Epidermal melanocyte (primary cell): ENCODE measurements at regions not wholly inside any gene's neighbourhood (a gene's known extent, or its start where the extent isn't known, plus 50 kb on each side); places are given as distances from the start of the nearest gene placed in this dataset.
"Not testable (repeated sequence)": the region's sequence is repeated elsewhere in the genome, so short reads cannot be mapped to it uniquely, and the experiment has no call there.

Experiments used
- DNase-seq: peaks from one replicate; pipeline ENCODE4 v3.0.0; 2011; ENCODE audit warnings: low spot score; ENCODE audit not compliant: insufficient read length

DNA sequence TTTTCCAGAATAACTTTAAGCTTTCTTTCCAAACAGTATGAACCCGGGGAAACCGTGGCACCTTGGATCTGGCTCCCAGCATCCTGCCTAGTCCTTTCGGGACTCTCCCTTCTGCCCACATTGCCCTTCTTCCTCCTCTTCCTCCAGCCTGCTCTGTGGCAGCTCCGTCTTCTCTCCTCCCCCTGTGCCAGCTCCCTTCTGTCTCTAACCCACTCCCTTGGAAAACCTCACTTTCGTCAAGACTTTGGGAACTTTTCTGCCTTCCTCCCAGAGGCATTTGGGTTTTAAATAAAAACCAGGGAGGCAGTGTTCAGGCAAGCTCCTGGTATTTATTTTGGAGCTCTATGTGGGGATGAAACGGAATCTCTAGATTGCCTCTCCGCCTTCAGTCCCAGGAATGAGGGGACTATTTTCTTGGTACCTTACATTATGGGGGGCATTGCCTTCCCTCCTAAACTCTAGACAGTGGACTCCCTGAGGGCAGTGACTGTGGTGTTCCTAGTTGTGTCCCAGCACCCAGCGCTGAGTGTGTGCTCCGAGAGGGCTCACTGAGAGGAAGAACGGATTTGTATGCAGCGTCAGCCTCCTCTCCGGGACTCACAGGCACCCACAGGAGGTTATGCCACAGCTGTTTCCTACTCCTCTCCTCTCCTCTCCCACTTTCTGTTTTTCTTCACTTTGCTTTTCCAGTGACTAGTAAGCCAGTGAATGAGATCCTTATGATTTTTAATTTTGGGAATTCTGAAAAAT is 105.4 kb upstream of the MRPS22 start:
- DNase-seq, result no peak

- DNase-seq, result no peak
These were observed 104.3 kb upstream of the MRPS22 start for GRCh38 chr3:139239550-139239949.

DNA sequence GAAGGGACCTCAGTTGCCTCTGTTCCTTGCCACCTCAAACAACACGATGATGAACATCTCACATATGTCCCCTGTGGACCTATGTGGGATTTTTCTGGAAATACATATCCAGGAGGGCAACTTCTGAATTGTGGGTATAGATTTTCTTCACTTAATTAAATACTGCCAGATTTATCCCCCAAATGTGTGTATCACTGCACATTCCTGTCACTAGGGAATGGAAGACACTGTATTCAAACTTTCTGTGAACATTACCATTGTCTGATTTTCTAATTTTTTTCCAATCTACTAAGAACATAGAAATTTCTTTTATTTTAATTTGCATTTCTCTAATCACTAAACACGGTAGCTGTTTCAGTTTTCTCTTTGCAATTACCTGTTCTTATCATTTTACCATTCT is 102.0 kb upstream of the MRPS22 start:
- DNase-seq, result no peak

- DNase-seq, result no peak
These were observed 100.1 kb upstream of the MRPS22 start for GRCh38 chr3:139243710-139244109.

GRCh38 chr3:139248593-139249255 is 95.1 kb upstream of the MRPS22 start:
- no peak for DNase-seq

DNA sequence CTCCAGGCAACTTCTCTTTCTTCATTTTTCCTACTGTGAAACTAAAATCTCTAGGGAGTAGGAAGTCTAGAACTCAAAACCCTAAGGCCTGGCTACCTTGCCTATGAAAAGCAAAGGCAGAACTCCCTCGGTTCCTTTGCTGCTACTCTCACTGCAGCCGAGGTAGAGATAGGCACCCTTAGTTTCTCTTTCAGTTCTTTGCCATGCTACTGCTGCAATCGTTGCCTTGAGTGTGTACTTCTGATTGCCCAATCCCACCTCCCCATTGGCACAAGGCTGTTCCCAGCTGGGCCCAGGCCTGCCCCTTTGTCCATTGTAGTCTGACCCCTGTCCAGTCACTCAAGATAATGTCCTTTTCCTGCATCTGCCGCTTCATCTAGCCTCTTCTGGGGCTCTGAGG is 92.3 kb upstream of the MRPS22 start:
- no peak for DNase-seq

GRCh38 chr3:139252719-139253118 is 91.1 kb upstream of the MRPS22 start:
- no peak for DNase-seq

GRCh38 chr3:139258276-139258675 is 85.5 kb upstream of the MRPS22 start:
- no peak for DNase-seq

GRCh38 chr3:139259398-139259797 is 84.4 kb upstream of the MRPS22 start:
- no peak for DNase-seq

DNA sequence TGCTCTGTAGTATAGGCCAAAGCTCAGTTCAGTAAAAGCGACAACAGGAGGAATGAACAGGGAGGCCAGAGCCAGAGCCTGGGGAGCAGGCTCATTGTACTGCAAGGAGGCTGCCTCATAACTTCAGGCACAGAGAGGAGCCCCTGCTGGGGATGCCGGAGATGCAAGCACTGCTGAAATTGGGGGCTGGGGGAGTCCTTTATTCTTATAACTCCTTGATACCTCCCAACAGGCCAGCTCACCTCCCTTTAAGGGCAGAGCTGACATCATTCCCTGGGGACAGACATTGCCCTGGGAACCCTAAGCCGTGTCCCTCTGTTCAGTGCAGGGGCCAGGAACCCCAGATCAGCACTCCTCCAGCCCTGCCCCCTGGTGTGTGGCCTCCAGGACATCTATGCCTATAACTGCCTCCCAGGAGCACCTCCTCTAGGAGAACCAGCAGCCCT is 83.8 kb upstream of the MRPS22 start:
- DNase-seq, result no peak

DNA sequence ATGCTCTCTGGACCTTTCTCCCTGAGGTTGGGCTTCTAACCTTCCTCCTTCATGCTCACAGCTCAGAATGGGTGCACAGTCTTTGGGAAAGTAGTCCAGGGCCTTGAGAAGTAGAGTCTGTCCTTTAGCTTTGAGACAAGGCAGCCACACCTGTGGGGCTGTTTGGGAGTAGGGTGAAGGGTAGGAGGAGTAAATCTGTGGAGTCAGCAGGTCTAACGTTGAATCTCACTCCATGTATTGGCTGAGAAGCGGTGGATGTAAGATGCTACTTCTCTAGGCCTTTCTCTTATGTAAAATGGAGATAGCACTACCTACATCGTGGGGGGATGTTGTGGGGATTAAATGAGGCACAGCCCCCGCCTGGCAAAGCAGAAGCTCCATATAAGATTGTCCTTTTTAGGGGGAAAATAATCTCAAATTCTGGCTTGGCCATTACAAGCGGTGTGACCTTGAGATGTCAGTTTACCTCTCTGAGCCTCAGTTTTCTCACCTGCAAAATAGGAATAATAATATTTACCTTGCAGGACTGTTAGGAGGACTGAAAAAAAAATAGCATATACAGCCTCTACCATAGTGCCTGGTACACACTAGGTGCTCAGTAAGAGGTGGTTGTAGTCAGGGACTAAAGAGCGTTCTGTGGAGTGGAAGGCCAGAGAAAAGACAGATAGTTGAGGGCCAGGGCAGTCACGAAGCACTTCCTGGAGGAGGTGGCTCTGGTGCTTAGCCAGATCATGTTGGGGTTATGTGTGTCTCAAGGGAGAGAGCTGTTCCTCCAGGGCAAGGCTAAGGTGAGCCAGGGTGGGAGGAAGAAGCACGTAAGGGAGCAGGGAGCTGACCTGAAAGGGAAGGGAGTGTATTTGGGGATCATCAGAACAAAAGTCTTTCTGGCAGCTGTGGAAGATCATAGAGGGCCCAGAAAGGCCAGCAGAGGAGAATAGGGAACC is 82.8 kb upstream of the MRPS22 start:
- DNase-seq, result no peak

DNA sequence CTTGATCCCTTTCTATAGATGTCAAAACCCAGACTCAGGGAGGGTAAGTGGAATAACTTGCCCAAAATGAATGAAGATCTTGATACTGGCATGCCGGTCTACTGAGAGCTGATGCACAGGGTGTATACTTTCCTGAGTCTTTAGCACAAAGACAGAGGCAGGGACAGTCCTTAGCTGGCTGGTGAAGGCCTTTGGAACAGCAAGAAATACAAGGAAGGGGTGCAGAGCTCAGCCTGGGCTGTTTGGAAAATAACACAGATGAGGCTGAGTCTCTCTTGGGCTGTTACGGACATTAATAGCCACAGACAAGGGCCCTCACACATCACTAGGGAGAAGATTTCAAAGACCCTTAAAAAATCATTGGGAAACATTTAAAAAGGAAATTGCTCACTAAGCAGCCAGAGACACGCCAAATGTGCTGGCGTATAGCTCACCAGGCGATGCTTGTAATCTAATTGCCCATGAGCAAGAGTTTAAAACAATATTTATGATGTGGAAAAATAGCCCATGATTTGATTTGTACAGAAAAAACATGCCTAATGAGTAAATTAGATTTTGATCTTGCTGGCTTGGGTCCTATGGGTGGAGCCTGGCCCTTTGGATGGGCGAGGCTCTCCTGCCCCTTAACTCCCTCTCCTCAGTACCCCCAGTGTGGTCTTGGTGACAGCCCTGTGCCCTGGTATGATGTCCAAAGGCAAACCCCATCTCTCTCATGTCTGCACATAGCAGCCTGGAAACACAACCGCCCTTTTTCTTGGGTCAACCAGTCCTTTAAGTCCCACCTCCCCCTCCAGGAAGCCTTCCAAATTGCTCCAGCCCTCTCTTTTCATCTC is 81.8 kb upstream of the MRPS22 start:
- DNase-seq, result no peak

- DNase-seq, result no peak
These were observed 80.0 kb upstream of the MRPS22 start for GRCh38 chr3:139263798-139264197.

- DNase-seq, result no peak
These were observed 79.4 kb upstream of the MRPS22 start for GRCh38 chr3:139264375-139264774.

DNA sequence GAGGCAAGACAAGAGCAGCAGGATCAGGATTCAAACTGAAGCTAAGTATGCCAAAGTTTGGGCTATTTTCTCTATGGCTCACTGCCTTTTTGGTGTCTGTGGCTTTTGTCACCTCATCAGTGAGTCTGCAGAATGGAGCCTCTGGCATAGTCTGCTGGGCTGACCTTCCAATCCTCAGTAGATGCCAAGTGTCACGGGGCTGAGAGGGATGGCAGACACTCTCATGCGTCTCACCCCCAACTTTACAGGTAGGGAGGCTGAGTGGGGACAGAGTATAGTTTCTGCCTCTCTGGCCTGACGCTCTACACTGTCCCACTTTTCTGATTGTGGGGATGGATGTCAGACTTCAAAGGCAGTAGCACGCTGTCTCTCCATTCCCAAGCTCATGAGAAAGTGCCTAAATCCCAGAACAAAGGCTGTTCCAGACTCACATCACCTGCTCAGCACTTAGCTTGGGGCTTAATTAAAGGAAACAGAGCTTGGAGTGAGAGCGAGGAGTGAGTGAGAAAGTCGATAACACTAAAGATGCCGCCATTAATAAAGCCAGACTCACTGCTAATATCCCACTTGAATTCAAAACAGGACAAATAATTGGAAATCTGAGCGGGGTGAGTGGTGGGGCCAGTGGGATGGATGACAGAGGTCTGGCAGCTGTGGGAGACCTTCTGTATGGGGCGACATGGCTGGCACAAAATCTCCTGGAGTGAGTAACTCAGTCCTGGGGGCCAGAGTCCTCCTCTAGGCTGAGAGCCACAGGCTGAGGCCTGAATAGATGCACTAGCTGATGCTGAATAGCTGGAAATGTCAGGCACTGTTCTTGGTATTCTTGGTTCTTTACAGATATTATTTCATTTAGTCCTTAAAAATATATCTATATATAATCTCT is 78.4 kb upstream of the MRPS22 start:
- DNase-seq, result no peak

DNA sequence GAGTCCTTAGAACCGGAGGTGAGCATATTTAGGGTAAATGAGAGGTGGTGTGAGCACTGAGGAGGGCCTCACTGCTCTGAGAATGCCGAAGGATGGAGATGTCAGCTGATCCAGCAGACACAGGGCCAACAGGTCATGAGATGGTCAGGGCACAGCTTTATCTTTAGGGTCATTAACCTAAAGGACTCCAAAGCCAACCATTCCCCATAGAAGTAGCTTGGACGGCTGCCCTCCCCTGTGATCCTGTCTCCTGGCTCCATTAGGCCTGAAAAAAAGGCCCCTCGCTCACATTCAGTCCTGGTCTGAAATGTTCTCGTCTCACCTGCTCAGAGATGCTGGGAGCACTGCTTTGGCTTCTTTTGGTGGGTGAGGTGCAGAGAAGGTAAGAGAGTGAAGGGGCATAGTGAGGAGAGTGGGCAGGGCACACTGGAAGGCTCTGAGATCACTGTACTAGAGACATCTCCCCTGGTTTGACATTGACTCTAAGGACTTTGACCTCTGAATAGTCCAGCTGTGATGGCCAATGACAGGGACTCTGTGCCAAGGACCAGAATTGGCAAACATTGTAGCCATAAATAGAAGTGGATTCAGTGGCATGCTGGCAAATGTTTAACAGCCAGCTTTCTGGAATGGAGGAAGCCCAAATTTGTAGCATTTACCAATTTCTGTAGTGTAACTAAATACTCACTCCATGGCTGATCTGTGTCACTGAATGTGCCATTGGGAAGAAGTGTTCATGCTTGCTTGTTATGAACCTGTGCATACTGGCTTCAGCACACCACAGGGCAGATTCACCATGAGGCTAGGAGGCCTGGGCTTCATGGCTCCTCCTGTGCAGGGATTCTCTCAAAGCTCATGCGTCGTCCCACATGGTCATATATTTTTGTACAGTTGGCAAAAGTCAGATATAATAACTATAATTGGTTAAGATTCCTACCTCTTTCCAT is 76.2 kb upstream of the MRPS22 start:
- no peak for DNase-seq

DNA sequence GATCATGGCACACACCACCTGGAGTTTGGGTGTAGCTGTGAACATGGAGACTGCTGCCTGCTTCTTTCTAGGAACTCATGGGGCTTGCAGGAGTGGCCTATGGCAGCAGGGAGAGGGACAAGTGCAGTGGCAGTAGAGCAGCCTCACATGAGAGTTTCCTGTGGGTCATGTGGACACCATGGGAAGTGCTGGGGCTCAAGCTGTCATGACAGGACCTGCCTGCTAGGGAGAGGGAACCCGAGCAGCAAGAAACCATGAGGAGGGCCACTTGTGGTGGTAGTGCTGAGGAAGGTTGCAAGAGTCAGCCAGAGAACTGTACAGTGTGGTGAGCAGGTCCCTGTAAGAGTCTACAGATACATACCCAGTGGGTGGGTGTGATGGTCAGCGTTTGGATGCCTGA is 73.8 kb upstream of the MRPS22 start:
- no peak for DNase-seq

DNA sequence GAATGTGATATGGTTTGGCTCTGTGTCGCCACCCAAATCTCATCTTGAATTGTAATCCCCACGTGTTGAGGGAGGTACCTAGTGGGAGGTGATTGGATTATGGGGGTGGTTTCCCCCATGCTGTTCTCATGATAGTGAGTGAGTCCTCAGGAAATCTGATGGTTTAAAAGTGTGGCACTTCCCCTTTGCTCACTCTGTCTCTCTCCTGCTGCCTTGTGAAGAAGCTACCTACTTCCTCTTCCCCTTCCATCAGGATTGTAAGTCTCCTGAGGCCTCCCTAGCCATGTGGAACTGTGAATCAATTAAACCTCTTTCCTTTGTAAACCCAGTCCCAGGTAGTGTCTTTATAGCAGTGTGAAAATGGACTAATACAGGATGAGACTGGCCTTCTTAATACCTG is 73.2 kb upstream of the MRPS22 start:
- DNase-seq, result not testable (repeated sequence)
